Mucosa of rectum (tissue), 2 donors: ENCODE measurements at regions not wholly inside any gene's neighbourhood (a gene's known extent, or its start where the extent isn't known, plus 50 kb on each side); places are given as distances from the start of the nearest gene placed in this dataset.

Source experiments
- H3K27ac ChIP-seq, 2 donors: one replicate each; pipeline ENCODE4 v1.7.0; 2013; ENCODE audit warnings: inconsistent platforms in 2 of 2, low read depth in 2 of 2, low read length in 2 of 2
- H3K27me3 ChIP-seq, 2 donors: one replicate each; pipeline ENCODE4 v1.7.0; 2013; ENCODE audit warnings: low read length in 2 of 2; ENCODE audit not compliant: control insufficient read depth in 2 of 2, insufficient read depth in 2 of 2
- H3K36me3 ChIP-seq, 2 donors: one replicate each; pipeline ENCODE4 v1.7.0; 2013; ENCODE audit warnings: low read length in 2 of 2; ENCODE audit not compliant: control insufficient read depth in 2 of 2, insufficient read depth in 2 of 2
- H3K4me1 ChIP-seq, 2 donors: one replicate each; pipeline ENCODE4 v1.7.0; 2013; ENCODE audit warnings: low read length in 2 of 2, mild to moderate bottlenecking in 1 of 2; ENCODE audit not compliant: control insufficient read depth in 2 of 2, insufficient read depth in 2 of 2
- H3K4me3 ChIP-seq, 2 donors: one replicate each; pipeline ENCODE4 v1.7.0; 2013; ENCODE audit warnings: low read length in 2 of 2
- H3K9ac ChIP-seq, 2 donors: one replicate each; pipeline ENCODE4 v1.7.0; 2013; ENCODE audit warnings: low read length in 2 of 2, low read depth in 1 of 2, mild to moderate bottlenecking in 1 of 2
- H3K9me3 ChIP-seq, 2 donors: one replicate each; pipeline ENCODE4 v1.7.0; 2013; ENCODE audit warnings: low read length in 2 of 2; ENCODE audit not compliant: control insufficient read depth in 2 of 2
- donor health status: healthy.
- donor health status: Normal muscosa, but diverticular disease.

- Histone ChIP-seq H3K36me3 (no peaks in the 10 kb centered on the region), H3K27me3 (no peaks in the 10 kb centered on the region), H3K4me3 (no peak overlapping the region), H3K9ac (no peak overlapping the region), H3K4me1 (no peaks in the 10 kb centered on the region), H3K27ac (peak overlapping the region in 1 of 2 donors; percentile 13), H3K9me3 (no peaks in the 10 kb centered on the region)
Observed at GRCh38 chr5:89303033-89303480, 420.1 kb upstream of the MEF2C start.

GRCh38 chr5:89302102-89302891, 419.3 kb upstream of the MEF2C start:
- Histone ChIP-seq H3K9me3 (no peaks in the 10 kb centered on the region), H3K27me3 (no peaks in the 10 kb centered on the region), H3K36me3 (no peaks in the 10 kb centered on the region), H3K27ac (peak overlapping the region; percentile 33 to 60), H3K4me1 (no peaks in the 10 kb centered on the region), H3K9ac (no peak overlapping the region), H3K4me3 (peak overlapping the region in 1 of 2 donors; percentile 29)

GRCh38 chr5:89301321-89302025, 418.5 kb upstream of the MEF2C start:
- H3K27me3 ChIP-seq: no peaks in the 10 kb centered on the region
- peak overlapping the region; percentile 33 to 60 for H3K27ac ChIP-seq
- H3K4me3 ChIP-seq: peak overlapping the region in 1 of 2 donors; percentile 29
- H3K4me1 ChIP-seq: no peaks in the 10 kb centered on the region
- H3K9ac ChIP-seq: no peak overlapping the region
- H3K9me3 ChIP-seq: no peaks in the 10 kb centered on the region
- H3K36me3 ChIP-seq: no peaks in the 10 kb centered on the region

GRCh38 chr5:89300426-89300970, 417.5 kb upstream of the MEF2C start:
- no peaks in the 10 kb centered on the region for H3K36me3 ChIP-seq
- no peak overlapping the region for H3K4me3 ChIP-seq
- no peak overlapping the region for H3K9ac ChIP-seq
- H3K27me3 ChIP-seq: no peaks in the 10 kb centered on the region
- H3K9me3 ChIP-seq: no peaks in the 10 kb centered on the region
- H3K4me1 ChIP-seq: no peaks in the 10 kb centered on the region
- no peak overlapping the region for H3K27ac ChIP-seq

- H3K36me3 ChIP-seq: no peaks in the 10 kb centered on the region
- H3K4me3 ChIP-seq: no peak overlapping the region
- no peak overlapping the region for H3K9ac ChIP-seq
- H3K4me1 ChIP-seq: no peaks in the 10 kb centered on the region
- H3K27ac ChIP-seq: no peak overlapping the region
- no peaks in the 10 kb centered on the region for H3K27me3 ChIP-seq
- H3K9me3 ChIP-seq: no peaks in the 10 kb centered on the region
Observed at GRCh38 chr5:89299998-89300397, 417.0 kb upstream of the MEF2C start.

- no peak overlapping the region for H3K27ac ChIP-seq
- H3K4me3 ChIP-seq: no peak overlapping the region
- no peaks in the 10 kb centered on the region for H3K4me1 ChIP-seq
- H3K27me3 ChIP-seq: no peaks in the 10 kb centered on the region
- H3K36me3 ChIP-seq: no peaks in the 10 kb centered on the region
- no peak overlapping the region for H3K9ac ChIP-seq
- no peaks in the 10 kb centered on the region for H3K9me3 ChIP-seq
Observed at GRCh38 chr5:89297066-89297465, 414.1 kb upstream of the MEF2C start.

- H3K4me1 ChIP-seq: no peaks in the 10 kb centered on the region
- no peak overlapping the region for H3K4me3 ChIP-seq
- no peak overlapping the region for H3K27ac ChIP-seq
- no peaks in the 10 kb centered on the region for H3K9me3 ChIP-seq
- H3K36me3 ChIP-seq: no peaks in the 10 kb centered on the region
- no peak overlapping the region for H3K9ac ChIP-seq
- no peaks in the 10 kb centered on the region for H3K27me3 ChIP-seq
Observed at GRCh38 chr5:89293810-89294209, 410.8 kb upstream of the MEF2C start.

- Histone ChIP-seq H3K27ac (no peak overlapping the region), H3K4me3 (no peak overlapping the region)
Observed at GRCh38 chr5:89292487-89292886, 409.5 kb upstream of the MEF2C start.

GRCh38 chr5:89289604-89290003, 406.6 kb upstream of the MEF2C start:
- no peaks in the 10 kb centered on the region for H3K4me1 ChIP-seq
- no peaks in the 10 kb centered on the region for H3K9me3 ChIP-seq
- no peak overlapping the region for H3K4me3 ChIP-seq
- H3K36me3 ChIP-seq: no peaks in the 10 kb centered on the region
- H3K27me3 ChIP-seq: no peaks in the 10 kb centered on the region
- H3K27ac ChIP-seq: no peak overlapping the region
- no peak overlapping the region for H3K9ac ChIP-seq

More at GRCh38 chr5:89292487-89292886, 409.5 kb upstream of the MEF2C start:
- Histone ChIP-seq H3K9me3 (no peaks in the 10 kb centered on the region), H3K9ac (no peak overlapping the region), H3K27me3 (no peaks in the 10 kb centered on the region), H3K4me1 (no peaks in the 10 kb centered on the region), H3K36me3 (no peaks in the 10 kb centered on the region)

GRCh38 chr5:89287964-89288363, 405.0 kb upstream of the MEF2C start:
- Histone ChIP-seq H3K9ac (no peak overlapping the region), H3K27me3 (no peaks in the 10 kb centered on the region), H3K4me3 (no peak overlapping the region), H3K27ac (no peak overlapping the region), H3K36me3 (no peaks in the 10 kb centered on the region), H3K9me3 (no peaks in the 10 kb centered on the region), H3K4me1 (no peaks in the 10 kb centered on the region)
